IPS DF 6.9 (cell line): ENCODE measurements at regions not wholly inside any gene's neighbourhood (a gene's known extent, or its start where the extent isn't known, plus 50 kb on each side); places are given as distances from the start of the nearest gene placed in this dataset.
"Not testable (repeated sequence)": the region's sequence is repeated elsewhere in the genome, so short reads cannot be mapped to it uniquely, and the experiment has no call there.

Experiments used
- DNase-seq: peaks from one replicate; pipeline ENCODE4 v3.0.0-alpha.2; 2013; ENCODE audit warnings: low read depth, low spot score
- H3K27ac ChIP-seq: one replicate; pipeline ENCODE4 v1.5.1; 2013; ENCODE audit warnings: low read length, control low read depth
- H3K27me3 ChIP-seq: 2 replicates; pipeline ENCODE4 v1.6.1; 2013; ENCODE audit warnings: mild to moderate bottlenecking, low read length; ENCODE audit not compliant: control insufficient read depth, insufficient read depth
- H3K36me3 ChIP-seq: 2 replicates; pipeline ENCODE4 v1.6.1; 2013; ENCODE audit warnings: low read length; ENCODE audit not compliant: control insufficient read depth, insufficient read depth
- H3K4me1 ChIP-seq: 2 replicates; pipeline ENCODE4 v1.6.1; 2013; ENCODE audit warnings: low read length; ENCODE audit not compliant: control insufficient read depth, insufficient read depth
- H3K4me3 ChIP-seq: 2 replicates; pipeline ENCODE4 v1.5.1; 2013; ENCODE audit warnings: mild to moderate bottlenecking, low read length
- H3K9me3 ChIP-seq: 2 replicates; pipeline ENCODE4 v1.6.1; 2013; ENCODE audit warnings: low read length, inconsistent platforms; ENCODE audit not compliant: control insufficient read depth, insufficient read depth
- WGBS: extraction: QIAGEN DNeasy Blood & Tissue Kit; methylation state at CpG from one replicate; pipeline ENCODE4 v1.1.7; 2013; ENCODE audit warnings: mixed read lengths, missing lambda C conversion rate; ENCODE audit not compliant: insufficient read length, insufficient coverage; 5-methylcytosine and 5-hydroxymethylcytosine counted together

DNA sequence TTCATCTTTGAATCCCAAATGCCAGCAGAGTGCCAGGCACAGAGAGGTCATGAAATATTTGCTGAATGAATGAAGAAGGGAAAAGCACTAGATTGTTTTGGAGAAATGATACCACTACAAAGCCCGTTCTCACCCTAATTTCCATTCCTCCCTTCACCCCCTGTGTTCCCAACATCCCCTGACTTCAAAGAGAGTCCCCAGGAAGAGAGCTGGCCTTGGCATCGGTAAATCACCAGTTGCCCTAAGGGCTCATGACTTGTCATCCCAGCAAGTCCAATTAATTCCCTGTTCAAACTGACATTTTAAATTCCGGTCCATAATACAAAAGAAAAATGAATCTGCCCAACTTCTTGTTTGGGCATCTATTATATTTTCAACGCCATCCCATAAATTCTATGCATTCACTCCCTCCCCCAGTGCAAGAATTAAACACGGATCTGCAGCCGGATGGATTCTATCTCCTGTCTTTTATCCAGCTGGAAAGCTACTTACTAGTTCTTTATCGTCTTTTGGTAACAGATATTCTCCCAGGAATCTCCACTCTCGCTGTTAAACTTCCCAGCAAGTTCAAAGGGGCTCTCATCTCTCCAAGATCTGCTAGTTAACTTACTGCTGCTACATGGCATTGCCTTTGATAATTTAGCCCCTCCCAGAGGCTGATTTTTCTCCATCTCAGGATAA, 63.9 kb upstream of the TSC22D2 start:
- H3K4me3 ChIP-seq, result no peak overlapping the region
- peaks cover 4% of the 10 kb centered on the region; the same call in 1 of the 2 replicates for H3K4me1 ChIP-seq
- no peak overlapping the region for H3K27ac ChIP-seq

GRCh38 chr3:150342896-150343467, 65.1 kb upstream of the TSC22D2 start:
- Histone ChIP-seq H3K4me1 (peaks cover 4% of the 10 kb centered on the region; the same call in 1 of the 2 replicates), H3K27me3 (no peaks in the 10 kb centered on the region), H3K27ac (no peak overlapping the region), H3K9me3 (no peaks in the 10 kb centered on the region), H3K36me3 (no peaks in the 10 kb centered on the region), H3K4me3 (no peak overlapping the region)
- no peak for DNase-seq
- no CpG with 5 or more reads among the region's 2 CpGs for WGBS

More for the DNA sequence above, 63.9 kb upstream of the TSC22D2 start:
- no peak for DNase-seq
- no CpG with 5 or more reads among the region's 8 CpGs for WGBS
- Histone ChIP-seq H3K27me3 (no peaks in the 10 kb centered on the region), H3K36me3 (no peaks in the 10 kb centered on the region), H3K9me3 (no peaks in the 10 kb centered on the region)

DNA sequence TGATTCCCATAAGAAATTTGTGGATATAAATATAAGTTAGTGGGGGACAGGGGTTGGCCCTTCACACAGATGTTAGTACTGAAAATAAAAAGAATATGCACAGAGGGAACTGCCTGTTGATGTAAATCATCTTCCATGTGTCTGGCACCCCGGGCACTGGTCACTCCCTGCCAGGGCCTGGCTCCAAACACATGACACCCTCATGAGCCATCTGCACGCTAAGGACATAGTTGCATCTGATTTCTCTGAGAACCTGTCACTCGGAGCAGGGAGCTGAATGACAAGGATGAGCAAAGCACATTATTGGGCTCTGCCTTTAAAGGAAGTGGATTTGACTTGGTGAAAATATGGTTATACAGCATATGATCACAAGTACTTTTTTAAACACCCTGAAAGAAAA, 66.2 kb upstream of the TSC22D2 start:
- Histone ChIP-seq H3K27me3 (no peaks in the 10 kb centered on the region), H3K27ac (no peak overlapping the region), H3K4me3 (no peak overlapping the region), H3K4me1 (peaks cover under 1% of the 10 kb centered on the region; the same call in 1 of the 2 replicates), H3K9me3 (no peaks in the 10 kb centered on the region), H3K36me3 (no peaks in the 10 kb centered on the region)
- DNase-seq, result no peak
- WGBS, result no CpG with 5 or more reads among the region's 3 CpGs

GRCh38 chr3:150336363-150336762, 71.7 kb upstream of the TSC22D2 start:
- H3K36me3 ChIP-seq, H3K9me3 ChIP-seq, H3K4me1 ChIP-seq, DNase-seq, H3K27ac ChIP-seq, H3K4me3 ChIP-seq, H3K27me3 ChIP-seq: not testable (repeated sequence)
- 100% methylated on average over 1 of the region's 9 CpGs for WGBS

DNA sequence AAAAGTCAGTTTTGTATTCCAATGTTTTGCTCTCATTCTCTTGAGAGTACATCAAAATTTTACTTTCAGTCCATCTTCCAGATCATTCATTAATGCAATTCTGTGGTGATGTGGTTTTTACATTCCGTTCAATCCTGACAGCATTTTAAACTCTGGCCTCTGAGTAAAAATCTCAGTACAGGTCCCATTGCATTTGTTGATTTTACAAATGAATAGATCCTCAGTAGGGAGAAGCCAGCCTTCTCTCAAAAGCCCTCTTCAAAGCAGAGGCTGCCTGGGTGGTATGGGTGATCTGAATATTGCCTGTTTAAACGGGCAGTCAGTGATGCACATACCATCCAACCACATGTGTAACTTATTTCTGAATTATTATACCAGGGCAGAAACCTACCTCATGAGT, 72.5 kb upstream of the TSC22D2 start:
- no CpG with 5 or more reads among the region's 2 CpGs for WGBS
- Histone ChIP-seq H3K4me1 (no peaks in the 10 kb centered on the region), H3K9me3 (no peaks in the 10 kb centered on the region), H3K27me3 (no peaks in the 10 kb centered on the region), H3K4me3 (no peak overlapping the region), H3K27ac (no peak overlapping the region), H3K36me3 (no peaks in the 10 kb centered on the region)
- DNase-seq, result no peak

DNA sequence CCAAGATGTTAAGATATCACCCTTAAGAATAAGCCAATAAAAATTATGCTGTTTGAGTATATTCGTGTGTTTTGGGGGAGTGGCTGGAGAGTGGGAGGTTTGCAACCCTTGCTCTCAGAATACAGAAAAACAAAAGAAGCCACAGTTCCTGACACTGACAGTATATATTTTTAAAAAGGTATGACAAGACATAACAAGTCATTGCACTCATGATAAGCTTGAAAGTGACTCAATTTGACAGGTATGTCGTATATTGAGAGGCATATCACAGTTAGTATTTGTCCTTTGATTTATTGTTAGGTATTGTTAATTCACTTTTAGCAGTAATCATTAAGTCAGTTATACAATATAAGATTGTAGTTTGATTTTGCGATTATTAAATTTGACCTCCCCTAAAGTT, 73.1 kb upstream of the TSC22D2 start:
- no peaks in the 10 kb centered on the region for H3K27me3 ChIP-seq
- H3K36me3 ChIP-seq, result no peaks in the 10 kb centered on the region
- WGBS, result no CpG with 5 or more reads among the region's 3 CpGs
- H3K9me3 ChIP-seq, result no peaks in the 10 kb centered on the region
- no peak for DNase-seq
- no peak overlapping the region for H3K27ac ChIP-seq
- H3K4me3 ChIP-seq, result no peak overlapping the region
- no peaks in the 10 kb centered on the region for H3K4me1 ChIP-seq

DNA sequence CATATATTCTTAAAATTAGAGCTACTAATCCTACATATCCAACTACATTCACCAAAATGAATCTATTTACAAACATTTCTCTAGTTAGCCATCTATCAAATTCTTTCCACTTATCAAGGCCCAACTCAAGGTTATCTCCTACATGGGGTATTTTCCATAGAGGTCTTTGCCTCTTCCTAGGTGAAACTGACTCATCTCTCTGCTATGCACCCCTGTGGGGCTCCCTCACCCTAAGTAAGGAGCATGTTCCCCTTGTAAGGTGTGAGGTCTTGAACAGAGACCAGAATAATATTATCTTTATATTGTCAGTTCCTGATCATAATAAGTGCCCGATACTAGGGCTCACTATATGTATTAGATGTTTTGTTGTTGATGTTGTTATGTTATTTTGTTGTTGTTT, 74.6 kb upstream of the TSC22D2 start:
- DNase-seq, result no peak
- H3K4me3 ChIP-seq, result no peak overlapping the region
- no peak overlapping the region for H3K27ac ChIP-seq
- H3K27me3 ChIP-seq, result no peaks in the 10 kb centered on the region
- H3K4me1 ChIP-seq, result no peaks in the 10 kb centered on the region
- H3K9me3 ChIP-seq, result no peaks in the 10 kb centered on the region
- no peaks in the 10 kb centered on the region for H3K36me3 ChIP-seq
- WGBS, result no CpG with 5 or more reads among the region's 1 CpG

- Histone ChIP-seq H3K27ac (no peak overlapping the region), H3K36me3 (no peaks in the 10 kb centered on the region), H3K9me3 (no peaks in the 10 kb centered on the region), H3K4me3 (no peak overlapping the region), H3K27me3 (no peaks in the 10 kb centered on the region), H3K4me1 (no peaks in the 10 kb centered on the region)
- no peak for DNase-seq
- no CpG with 5 or more reads among the region's 1 CpG for WGBS
Observed at GRCh38 chr3:150331978-150332568, 76.0 kb upstream of the TSC22D2 start.

DNA sequence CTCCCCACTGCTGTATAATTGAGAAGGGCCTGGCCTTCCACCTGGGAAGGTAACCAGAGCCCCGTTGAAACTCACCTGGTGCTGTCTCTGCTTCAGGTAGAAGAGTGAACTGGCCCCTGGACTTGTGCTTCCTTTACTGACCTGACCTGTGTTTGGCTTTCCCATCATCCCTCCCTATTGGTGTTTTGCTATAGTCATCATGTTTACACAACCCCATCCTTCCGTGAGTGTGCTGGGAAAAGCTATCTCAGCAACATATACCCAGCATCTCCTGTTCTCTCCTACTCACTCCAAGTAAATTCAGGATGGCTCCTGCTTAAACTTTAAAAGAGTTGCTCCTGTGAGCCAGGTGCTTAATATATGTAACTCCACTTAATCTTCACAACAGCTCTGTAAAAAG, 77.2 kb upstream of the TSC22D2 start:
- WGBS, result no CpG with 5 or more reads among the region's 2 CpGs
- Histone ChIP-seq H3K36me3 (no peaks in the 10 kb centered on the region), H3K27me3 (no peaks in the 10 kb centered on the region), H3K4me3 (no peak overlapping the region), H3K27ac (no peak overlapping the region), H3K4me1 (no peaks in the 10 kb centered on the region), H3K9me3 (no peaks in the 10 kb centered on the region)
- no peak for DNase-seq

DNA sequence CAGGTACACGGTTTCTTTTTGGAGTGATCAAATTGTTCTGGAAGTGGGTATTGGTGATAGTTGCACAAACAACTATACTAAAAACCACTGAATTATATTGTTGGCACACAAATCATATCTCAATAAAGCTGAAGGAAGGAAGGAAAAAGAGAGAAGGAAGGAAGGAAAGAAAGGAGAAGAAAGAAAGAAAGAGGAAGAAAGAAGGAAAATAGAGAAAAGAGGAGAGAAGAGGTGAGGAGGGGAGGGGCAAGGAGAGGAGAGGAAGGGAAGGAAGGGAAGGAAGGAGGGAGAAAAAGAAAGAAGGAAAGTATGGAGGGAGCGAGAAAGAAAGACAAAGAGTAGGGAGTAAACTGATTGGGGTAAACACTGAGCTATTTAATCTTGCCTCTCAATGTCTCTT, 77.9 kb upstream of the TSC22D2 start:
- Histone ChIP-seq H3K9me3 (no peaks in the 10 kb centered on the region), H3K4me1 (no peaks in the 10 kb centered on the region), H3K4me3 (no peak overlapping the region), H3K27me3 (no peaks in the 10 kb centered on the region), H3K36me3 (no peaks in the 10 kb centered on the region), H3K27ac (no peak overlapping the region)
- WGBS, result no CpG with 5 or more reads among the region's 2 CpGs
- no peak for DNase-seq

DNA sequence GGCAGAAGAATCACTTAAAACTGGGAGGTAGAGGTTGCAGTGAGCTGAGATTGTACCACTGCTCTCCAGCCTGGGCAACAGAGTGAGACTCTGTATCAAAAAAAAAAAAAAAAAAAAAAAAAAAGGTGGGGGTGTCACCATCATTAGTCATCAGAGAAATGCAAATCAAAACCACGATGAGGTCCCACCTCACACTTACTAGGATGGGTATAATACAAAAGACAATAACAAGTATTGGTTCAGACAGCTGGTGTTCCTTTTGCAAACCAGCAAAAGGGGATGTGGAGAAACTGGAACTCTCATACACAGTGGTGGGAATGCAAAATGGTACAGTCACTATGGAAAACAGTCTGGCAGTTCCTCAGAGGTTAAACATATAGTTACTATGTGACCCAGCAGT, 78.7 kb upstream of the TSC22D2 start:
- DNase-seq, result no peak
- H3K4me3 ChIP-seq, result no peak overlapping the region
- no peaks in the 10 kb centered on the region for H3K36me3 ChIP-seq
- H3K4me1 ChIP-seq, result no peaks in the 10 kb centered on the region
- WGBS, result no CpG with 5 or more reads among the region's 1 CpG
- no peaks in the 10 kb centered on the region for H3K27me3 ChIP-seq
- no peak overlapping the region for H3K27ac ChIP-seq
- H3K9me3 ChIP-seq, result no peaks in the 10 kb centered on the region
